GM12892 (cell line): ENCODE measurements at regions not wholly inside any gene's neighbourhood (a gene's known extent, or its start where the extent isn't known, plus 50 kb on each side); places are given as distances from the start of the nearest gene placed in this dataset.

Experiments
- DNase-seq: peaks from one replicate; pipeline ENCODE4 v3.0.0; 2011; ENCODE audit not compliant: insufficient read length
- FAIRE-seq: peaks from 2 replicates; lab custom pipeline; 2011; peaks lifted over from hg19 to GRCh38; lab: Jason Lieb, UNC
- POLR2A ChIP-seq: IDR thresholded peaks from 2 replicates; pipeline ENCODE4 v1.6.1; 2011; ENCODE audit warnings: low read depth, low read length, control low read depth
- POLR2AphosphoS5 ChIP-seq: IDR thresholded peaks from 2 replicates; pipeline ENCODE4 v1.6.1; 2011; ENCODE audit warnings: low read depth, low read length, control low read depth
- TAF1 ChIP-seq: IDR thresholded peaks from 2 replicates; pipeline ENCODE4 v1.6.1; 2011; ENCODE audit warnings: low read depth, mild to moderate bottlenecking, control low read depth, low read length, borderline replicate concordance

GRCh38 chr4:128604204-128604603, 205.3 kb upstream of the JADE1 start:
- FAIRE-seq (no peak), DNase-seq (no peak)
- TF ChIP-seq TAF1 (no peak), POLR2AphosphoS5 (no peak), POLR2A (no peak)

- TF ChIP-seq POLR2AphosphoS5: no peak
- TF ChIP-seq TAF1: no peak
- TF ChIP-seq POLR2A: no peak
- DNase-seq (no peak), FAIRE-seq (no peak)
These were observed 206.4 kb upstream of the JADE1 start for GRCh38 chr4:128603081-128603480.

- no peak for DNase-seq
- TF ChIP-seq TAF1 (no peak), POLR2AphosphoS5 (no peak), POLR2A (no peak)
- FAIRE-seq: no peak
These were observed 207.4 kb upstream of the JADE1 start for GRCh38 chr4:128601991-128602695.

GRCh38 chr4:128600996-128601871, 208.3 kb upstream of the JADE1 start:
- FAIRE-seq (no peak), DNase-seq (no peak)
- TF ChIP-seq POLR2AphosphoS5 (no peak), TAF1 (no peak), POLR2A (no peak)

- TF ChIP-seq POLR2AphosphoS5: no peak
- no peak for TF ChIP-seq TAF1
- TF ChIP-seq POLR2A: no peak
- FAIRE-seq: no peak
- no peak for DNase-seq
These were observed 209.1 kb upstream of the JADE1 start for GRCh38 chr4:128600410-128600809.

GRCh38 chr4:128597500-128597899, 212.0 kb upstream of the JADE1 start:
- no peak for DNase-seq
- TF ChIP-seq POLR2A: no peak
- TF ChIP-seq POLR2AphosphoS5: no peak
- TF ChIP-seq TAF1: no peak
- FAIRE-seq: no peak

- no peak for FAIRE-seq
- TF ChIP-seq TAF1: no peak
- no peak for TF ChIP-seq POLR2AphosphoS5
- no peak for TF ChIP-seq POLR2A
- no peak for DNase-seq
These were observed 212.6 kb upstream of the JADE1 start for GRCh38 chr4:128596853-128597252.

- no peak for FAIRE-seq
These were observed 213.4 kb upstream of the JADE1 start for GRCh38 chr4:128596115-128596514.

GRCh38 chr4:128591482-128591881, 218.0 kb upstream of the JADE1 start:
- no peak for FAIRE-seq
- TF ChIP-seq POLR2A (no peak), TAF1 (no peak), POLR2AphosphoS5 (no peak)

More at GRCh38 chr4:128596115-128596514, 213.4 kb upstream of the JADE1 start:
- DNase-seq: no peak
- TF ChIP-seq POLR2AphosphoS5 (no peak), TAF1 (no peak), POLR2A (no peak)

GRCh38 chr4:128590773-128591172, 218.7 kb upstream of the JADE1 start:
- no peak for DNase-seq
- TF ChIP-seq POLR2A (no peak), TAF1 (no peak), POLR2AphosphoS5 (no peak)
- no peak for FAIRE-seq

More at GRCh38 chr4:128591482-128591881, 218.0 kb upstream of the JADE1 start:
- DNase-seq: no peak

GRCh38 chr4:128590034-128590740, 219.3 kb upstream of the JADE1 start:
- DNase-seq (no peak), FAIRE-seq (no peak)
- TF ChIP-seq POLR2AphosphoS5 (no peak), POLR2A (no peak), TAF1 (no peak)
